ENCODE measurements at regions not wholly inside any gene's neighbourhood (a gene's known extent, or its start where the extent isn't known, plus 50 kb on each side); places are given as distances from the start of the nearest gene placed in this dataset.
"Not testable (repeated sequence)": the region's sequence is repeated elsewhere in the genome, so short reads cannot be mapped to it uniquely, and the experiment has no call there.

GRCh38 chr5:10876996-10877395 is 116.0 kb upstream of the DAP start:
- H3K4me3 ChIP-seq (ENCODE audit: insufficient read depth in 1 of 2, low read depth in 1 of 2, low read length in 2 of 2); H3K36me3 ChIP-seq (ENCODE audit: control insufficient read depth in 1 of 2, insufficient read depth in 2 of 2, low read depth in 1 of 2, low read length in 2 of 2): not testable (repeated sequence)

GRCh38 chr5:10876006-10876744 is 115.1 kb upstream of the DAP start:
- Histone ChIP-seq H2BK15ac (ENCODE audit: low read depth, poor library complexity, severe bottlenecking) (no peak overlapping the region), H3K14ac (ENCODE audit: low read length in 2 of 2) (no peak overlapping the region), H3K4me3 (ENCODE audit: insufficient read depth in 1 of 2, low read depth in 1 of 2, low read length in 2 of 2) (no peak overlapping the region), H3K4me1 (ENCODE audit: control insufficient read depth, insufficient read depth, low read depth, low read length) (peaks cover 3% of the 10 kb centered on the region), H2BK5ac (ENCODE audit: low read depth, low read length, poor library complexity, severe bottlenecking) (no peak overlapping the region), H3K18ac (ENCODE audit: low read depth in 1 of 2, low read length in 2 of 2) (no peak overlapping the region), H3K23ac (ENCODE audit: low read length in 2 of 2) (no peak overlapping the region), H3K4ac (ENCODE audit: low read depth in 1 of 2, low read length in 2 of 2) (no peak overlapping the region), H4K91ac (ENCODE audit: low read length) (no peak overlapping the region), H3K79me1 (replicated peaks; ENCODE audit: low read length, poor library complexity, severe bottlenecking) (no peaks in the 10 kb centered on the region), H2AK5ac (ENCODE audit: low read length, severe bottlenecking) (no peak overlapping the region), H3K9me3 (ENCODE audit: control insufficient read depth, low read length) (no peaks in the 10 kb centered on the region), H3K36me3 (ENCODE audit: control insufficient read depth in 1 of 2, insufficient read depth in 2 of 2, low read depth in 1 of 2, low read length in 2 of 2) (no peaks in the 10 kb centered on the region), H2AFZ (ENCODE audit: low read depth, low read length) (no peak overlapping the region), H4K8ac (ENCODE audit: low read length) (no peak overlapping the region), H2BK12ac (ENCODE audit: low read length in 2 of 2) (no peak overlapping the region), H3K9ac (ENCODE audit: low read length) (no peak overlapping the region), H3K4me2 (ENCODE audit: low read length, poor library complexity, severe bottlenecking) (no peak overlapping the region), H3K27me3 (ENCODE audit: control insufficient read depth in 1 of 2, insufficient read depth in 1 of 2, low read length in 2 of 2) (peaks cover 0 to 25% of the 10 kb centered on the region in 2 experiments), H2BK120ac (ENCODE audit: low read depth, low read length) (no peak overlapping the region), H3K27ac (ENCODE audit: low read length, poor library complexity, severe bottlenecking) (no peak overlapping the region)
- no peak for DNase-seq
- WGBS = 88% methylated on average over 7 of the region's 9 CpGs

More at GRCh38 chr5:10876996-10877395, 116.0 kb upstream of the DAP start:
- not testable (repeated sequence) for H3K4me2 ChIP-seq (ENCODE audit: low read length, poor library complexity, severe bottlenecking); H2BK5ac ChIP-seq (ENCODE audit: low read depth, low read length, poor library complexity, severe bottlenecking); H2BK15ac ChIP-seq (ENCODE audit: low read depth, poor library complexity, severe bottlenecking); H3K27ac ChIP-seq (ENCODE audit: low read length, poor library complexity, severe bottlenecking); H3K18ac ChIP-seq (ENCODE audit: low read depth in 1 of 2, low read length in 2 of 2); H2BK120ac ChIP-seq (ENCODE audit: low read depth, low read length); H3K9ac ChIP-seq (ENCODE audit: low read length); H3K23ac ChIP-seq (ENCODE audit: low read length in 2 of 2); H3K4ac ChIP-seq (ENCODE audit: low read depth in 1 of 2, low read length in 2 of 2); H3K9me3 ChIP-seq (ENCODE audit: control insufficient read depth, low read length); H4K8ac ChIP-seq (ENCODE audit: low read length); DNase-seq; H2AK5ac ChIP-seq (ENCODE audit: low read length, severe bottlenecking); H4K91ac ChIP-seq (ENCODE audit: low read length); H3K79me1 ChIP-seq (replicated peaks; ENCODE audit: low read length, poor library complexity, severe bottlenecking); H2BK12ac ChIP-seq (ENCODE audit: low read length in 2 of 2); H3K4me1 ChIP-seq (ENCODE audit: control insufficient read depth, insufficient read depth, low read depth, low read length); H3K14ac ChIP-seq (ENCODE audit: low read length in 2 of 2); H2AFZ ChIP-seq (ENCODE audit: low read depth, low read length)
- peaks cover 0 to 21% of the 10 kb centered on the region in 2 experiments for H3K27me3 ChIP-seq (ENCODE audit: control insufficient read depth in 1 of 2, insufficient read depth in 1 of 2, low read length in 2 of 2)
- WGBS = 80% methylated on average over 4 of the region's 4 CpGs

- WGBS = 84% methylated on average over 10 of the region's 10 CpGs
- Histone ChIP-seq H4K91ac (ENCODE audit: low read length) (no peak overlapping the region), H2BK12ac (ENCODE audit: low read length in 2 of 2) (no peak overlapping the region), H2AFZ (ENCODE audit: low read depth, low read length) (no peak overlapping the region), H3K18ac (ENCODE audit: low read depth in 1 of 2, low read length in 2 of 2) (no peak overlapping the region), H3K9me3 (ENCODE audit: control insufficient read depth, low read length) (no peaks in the 10 kb centered on the region), H3K4me2 (ENCODE audit: low read length, poor library complexity, severe bottlenecking) (no peak overlapping the region), H3K23ac (ENCODE audit: low read length in 2 of 2) (no peak overlapping the region), H3K79me1 (replicated peaks; ENCODE audit: low read length, poor library complexity, severe bottlenecking) (no peaks in the 10 kb centered on the region), H3K9ac (ENCODE audit: low read length) (no peak overlapping the region), H2BK5ac (ENCODE audit: low read depth, low read length, poor library complexity, severe bottlenecking) (no peak overlapping the region), H3K14ac (ENCODE audit: low read length in 2 of 2) (no peak overlapping the region), H3K27me3 (ENCODE audit: control insufficient read depth in 1 of 2, insufficient read depth in 1 of 2, low read length in 2 of 2) (peaks cover 0 to 22% of the 10 kb centered on the region in 2 experiments), H3K36me3 (ENCODE audit: control insufficient read depth in 1 of 2, insufficient read depth in 2 of 2, low read depth in 1 of 2, low read length in 2 of 2) (no peaks in the 10 kb centered on the region), H3K4me3 (ENCODE audit: insufficient read depth in 1 of 2, low read depth in 1 of 2, low read length in 2 of 2) (no peak overlapping the region), H3K27ac (ENCODE audit: low read length, poor library complexity, severe bottlenecking) (no peak overlapping the region), H3K4ac (ENCODE audit: low read depth in 1 of 2, low read length in 2 of 2) (no peak overlapping the region), H2AK5ac (ENCODE audit: low read length, severe bottlenecking) (no peak overlapping the region), H3K4me1 (ENCODE audit: control insufficient read depth, insufficient read depth, low read depth, low read length) (peaks cover 3% of the 10 kb centered on the region), H2BK15ac (ENCODE audit: low read depth, poor library complexity, severe bottlenecking) (no peak overlapping the region), H4K8ac (ENCODE audit: low read length) (no peak overlapping the region), H2BK120ac (ENCODE audit: low read depth, low read length) (no peak overlapping the region)
- DNase-seq = no peak
Measured at GRCh38 chr5:10875201-10875768, 114.3 kb upstream of the DAP start.

- Histone ChIP-seq H3K18ac (ENCODE audit: low read depth in 1 of 2, low read length in 2 of 2) (no peak overlapping the region), H4K91ac (ENCODE audit: low read length) (no peak overlapping the region), H2AFZ (ENCODE audit: low read depth, low read length) (no peak overlapping the region), H3K14ac (ENCODE audit: low read length in 2 of 2) (no peak overlapping the region), H3K4ac (ENCODE audit: low read depth in 1 of 2, low read length in 2 of 2) (no peak overlapping the region), H3K27me3 (ENCODE audit: control insufficient read depth in 1 of 2, insufficient read depth in 1 of 2, low read length in 2 of 2) (peaks cover 0 to 23% of the 10 kb centered on the region in 2 experiments), H2BK5ac (ENCODE audit: low read depth, low read length, poor library complexity, severe bottlenecking) (no peak overlapping the region), H3K4me1 (ENCODE audit: control insufficient read depth, insufficient read depth, low read depth, low read length) (peaks cover 3% of the 10 kb centered on the region), H3K9me3 (ENCODE audit: control insufficient read depth, low read length) (no peaks in the 10 kb centered on the region), H2AK5ac (ENCODE audit: low read length, severe bottlenecking) (no peak overlapping the region), H3K79me1 (replicated peaks; ENCODE audit: low read length, poor library complexity, severe bottlenecking) (no peaks in the 10 kb centered on the region), H3K23ac (ENCODE audit: low read length in 2 of 2) (no peak overlapping the region), H2BK120ac (ENCODE audit: low read depth, low read length) (no peak overlapping the region), H2BK12ac (ENCODE audit: low read length in 2 of 2) (no peak overlapping the region), H3K27ac (ENCODE audit: low read length, poor library complexity, severe bottlenecking) (no peak overlapping the region), H4K8ac (ENCODE audit: low read length) (no peak overlapping the region), H2BK15ac (ENCODE audit: low read depth, poor library complexity, severe bottlenecking) (no peak overlapping the region), H3K4me2 (ENCODE audit: low read length, poor library complexity, severe bottlenecking) (no peak overlapping the region), H3K36me3 (ENCODE audit: control insufficient read depth in 1 of 2, insufficient read depth in 2 of 2, low read depth in 1 of 2, low read length in 2 of 2) (no peaks in the 10 kb centered on the region), H3K9ac (ENCODE audit: low read length) (no peak overlapping the region), H3K4me3 (ENCODE audit: insufficient read depth in 1 of 2, low read depth in 1 of 2, low read length in 2 of 2) (no peak overlapping the region)
- no peak for DNase-seq
- 78% methylated on average over 5 of the region's 7 CpGs for WGBS
Measured at GRCh38 chr5:10874541-10874940, 113.5 kb upstream of the DAP start.

All from mesenchymal stem cell (in vitro differentiated cells and primary cell).